A549 (cell line): ENCODE measurements at regions not wholly inside any gene's neighbourhood (a gene's known extent, or its start where the extent isn't known, plus 50 kb on each side); places are given as distances from the start of the nearest gene placed in this dataset.

Source experiments
- ATAC-seq, 2 experiments: fragments of 200-7000 bp in 1 of 2; fragments of >200 bp in 1 of 2; cut with Nextera tagmentation in 1 of 2; cut with Tn5 transposase in 1 of 2; 3 replicates each; pipeline versions ENCODE4 v1.8.0 to v1.9.1; 2018 to 2020; ENCODE audit warnings: mild to moderate bottlenecking in 1 of 2, moderate library complexity in 1 of 2
- CTCF ChIA-PET: fragments of 300-600 bp; sonication (Branson Sonifier 250); formaldehyde crosslinking; extraction: SDS; loops from one replicate; lab custom pipeline; 2021; ENCODE audit warnings: antibody characterized with exemption, inconsistent platforms; lab: Yijun Ruan, JAX
- POLR2A ChIA-PET: fragments of 350-600 bp; formaldehyde crosslinking; extraction: SDS; loops from one replicate; lab custom pipeline; 2021; ENCODE audit warnings: antibody characterized with exemption, inconsistent platforms; lab: Yijun Ruan, JAX
- DNase-seq, 2 experiments: peaks; one replicate each; pipeline versions ENCODE4 v3.0.0 to v3.0.0-alpha.2; 2011 to 2016; ENCODE audit warnings: low read depth in 1 of 2, low spot score in 1 of 2
- FAIRE-seq: peaks from 2 replicates; lab custom pipeline; 2011; peaks lifted over from hg19 to GRCh38; lab: Jason Lieb, UNC
- H3K27ac ChIP-seq, 2 experiments: fragments of >200 bp; sonication (Bioruptor Twin); formaldehyde crosslinking; 3 replicates each; pipeline ENCODE4 v1.5.1; 2016 to 2017
- H3K4me1 ChIP-seq: fragments of >200 bp; sonication (Bioruptor Twin); formaldehyde crosslinking; 3 replicates; pipeline ENCODE4 v1.6.1; 2016
- H3K4me2 ChIP-seq: fragments of >200 bp; sonication (Bioruptor Twin); formaldehyde crosslinking; 3 replicates; pipeline ENCODE4 v1.6.1; 2016
- H3K4me3 ChIP-seq: fragments of >200 bp; sonication (Bioruptor Twin); formaldehyde crosslinking; 3 replicates; pipeline ENCODE4 v1.5.1; 2016
- H3K9me3 ChIP-seq: fragments of >200 bp; sonication (Bioruptor Twin); formaldehyde crosslinking; 3 replicates; pipeline ENCODE4 v1.6.1; 2016
- CEBPB ChIP-seq, 2 experiments: fragments of >200 bp in 1 of 2; sonication (Bioruptor Twin) in 1 of 2; formaldehyde crosslinking in 1 of 2; IDR thresholded peaks; 2 replicates each; pipeline ENCODE4 v1.6.1; 2012 to 2016
- CHD4 ChIP-seq: fragments of 200-600 bp; sonication (generic); IDR thresholded peaks from 2 replicates; pipeline ENCODE4 v1.6.1; 2016; ENCODE audit warnings: antibody characterized with exemption, mild to moderate bottlenecking, borderline replicate concordance
- EHF ChIP-seq: fragments of 250-450 bp; sonication (Bioruptor Pico); IDR thresholded peaks from 2 replicates; pipeline ENCODE4 v1.5.0; 2020; ENCODE audit warnings: mild to moderate bottlenecking
- FOSB ChIP-seq: fragments of 250-450 bp; sonication (Bioruptor Pico); IDR thresholded peaks from 2 replicates; pipeline ENCODE4 v1.5.0; 2020; ENCODE audit warnings: mild to moderate bottlenecking, moderate library complexity
- FOSL2 ChIP-seq, 2 experiments: fragments of 450-650 bp in 1 of 2; fragments of >200 bp in 1 of 2; sonication (Bioruptor Twin) in 1 of 2; formaldehyde crosslinking; IDR thresholded peaks; 2 replicates each; pipeline versions ENCODE4 v1.5.0 to v1.6.1; 2016 to 2020; ENCODE audit warnings: mild to moderate bottlenecking in 1 of 2, moderate library complexity in 1 of 2
- FOXS1 ChIP-seq: fragments of 250-450 bp; sonication (Bioruptor Pico); IDR thresholded peaks from 2 replicates; pipeline ENCODE4 v1.5.0; 2020; ENCODE audit warnings: mild to moderate bottlenecking, moderate library complexity
- HDAC2 ChIP-seq: fragments of 200-600 bp; sonication (generic); IDR thresholded peaks from 2 replicates; pipeline ENCODE4 v1.6.1; 2016
- HOXB5 ChIP-seq: fragments of 250-450 bp; sonication (Bioruptor Pico); IDR thresholded peaks from 2 replicates; pipeline ENCODE4 v1.5.0; 2020; ENCODE audit warnings: mild to moderate bottlenecking, moderate library complexity
- JUNB ChIP-seq: fragments of >200 bp; sonication (Bioruptor Twin); formaldehyde crosslinking; IDR thresholded peaks from 2 replicates; pipeline ENCODE4 v1.6.1; 2016
- KDM1A ChIP-seq: fragments of 200-600 bp; sonication (generic); IDR thresholded peaks from 2 replicates; pipeline ENCODE4 v1.6.1; 2016; ENCODE audit warnings: low read depth, mild to moderate bottlenecking
- MAFK ChIP-seq: fragments of 450-650 bp; IDR thresholded peaks from 2 replicates; pipeline ENCODE4 v1.6.1; 2014; ENCODE audit not compliant: partially characterized antibody
- MAZ ChIP-seq: fragments of 150-350 bp; IDR thresholded peaks from 2 replicates; pipeline ENCODE4 v1.6.1; 2014; ENCODE audit warnings: antibody characterized with exemption, low read depth, low read length, borderline replicate concordance
- NR3C1 ChIP-seq: fragments of >200 bp; sonication (Bioruptor Twin); formaldehyde crosslinking; IDR thresholded peaks from 3 replicates; pipeline ENCODE4 v1.6.1; 2017
- POLR2A ChIP-seq: IDR thresholded peaks from 2 replicates; pipeline ENCODE4 v1.6.1; 2012; ENCODE audit warnings: mild to moderate bottlenecking, low read length
- RAD21 ChIP-seq, 2 experiments: fragments of >200 bp in 1 of 2; sonication (Bioruptor Twin) in 1 of 2; formaldehyde crosslinking in 1 of 2; IDR thresholded peaks in 1 of 2; conservative IDR thresholded peaks in 1 of 2; 2 replicates in 1 of 2; 3 replicates in 1 of 2; pipeline ENCODE4 v1.6.1; 2012 to 2018; ENCODE audit warnings: inconsistent platforms in 1 of 2
- RARB ChIP-seq: fragments of 250-450 bp; sonication (Bioruptor Pico); IDR thresholded peaks from 2 replicates; pipeline ENCODE4 v1.8.0; 2021; ENCODE audit warnings: mild to moderate bottlenecking, moderate library complexity
- RCOR1 ChIP-seq: fragments of 150-350 bp; IDR thresholded peaks from 2 replicates; pipeline ENCODE4 v1.6.1; 2014; ENCODE audit warnings: antibody characterized with exemption, low read length, low read depth
- SMC3 ChIP-seq: fragments of >200 bp; sonication (Bioruptor Twin); formaldehyde crosslinking; IDR thresholded peaks from 3 replicates; pipeline ENCODE4 v1.6.1; 2018; ENCODE audit warnings: inconsistent platforms
- TFCP2L1 ChIP-seq: fragments of 250-450 bp; sonication (Bioruptor Pico); IDR thresholded peaks from 2 replicates; pipeline ENCODE4 v1.5.0; 2021; ENCODE audit warnings: mild to moderate bottlenecking
- ZFP36 ChIP-seq: fragments of 450-650 bp; IDR thresholded peaks from 2 replicates; pipeline ENCODE4 v1.6.1; 2014; ENCODE audit warnings: borderline replicate concordance; ENCODE audit not compliant: partially characterized antibody
- WGBS: methylation state at CpG from one replicate; pipeline ENCODE4 v1.1.6; 2017; ENCODE audit errors: missing lambda C conversion rate; 5-methylcytosine and 5-hydroxymethylcytosine counted together
- TF ChIP-seq, protein P1 (sequence below): fragments of 200-600 bp; sonication (generic); IDR thresholded peaks from 2 replicates; pipeline ENCODE4 v1.6.1; 2016; ENCODE audit warnings: antibody characterized with exemption, mild to moderate bottlenecking, moderate library complexity
- TF ChIP-seq, protein P2 (sequence below): fragments of >200 bp; sonication (Bioruptor Twin); formaldehyde crosslinking; IDR thresholded peaks from 3 replicates; pipeline ENCODE4 v1.5.1; 2016
- TF ChIP-seq, protein P3 (sequence below): fragments of >200 bp; sonication (Bioruptor Twin); formaldehyde crosslinking; IDR thresholded peaks from 3 replicates; pipeline ENCODE4 v1.6.1; 2016
- TF ChIP-seq, protein P4 (sequence below): fragments of 250-450 bp; sonication (Bioruptor Pico); IDR thresholded peaks from 2 replicates; pipeline ENCODE4 v1.5.0; 2021; ENCODE audit warnings: mild to moderate bottlenecking, moderate library complexity, borderline replicate concordance
- TF ChIP-seq, protein P5 (sequence below): IDR thresholded peaks from 2 replicates; pipeline ENCODE4 v1.6.1; 2012

DNA sequence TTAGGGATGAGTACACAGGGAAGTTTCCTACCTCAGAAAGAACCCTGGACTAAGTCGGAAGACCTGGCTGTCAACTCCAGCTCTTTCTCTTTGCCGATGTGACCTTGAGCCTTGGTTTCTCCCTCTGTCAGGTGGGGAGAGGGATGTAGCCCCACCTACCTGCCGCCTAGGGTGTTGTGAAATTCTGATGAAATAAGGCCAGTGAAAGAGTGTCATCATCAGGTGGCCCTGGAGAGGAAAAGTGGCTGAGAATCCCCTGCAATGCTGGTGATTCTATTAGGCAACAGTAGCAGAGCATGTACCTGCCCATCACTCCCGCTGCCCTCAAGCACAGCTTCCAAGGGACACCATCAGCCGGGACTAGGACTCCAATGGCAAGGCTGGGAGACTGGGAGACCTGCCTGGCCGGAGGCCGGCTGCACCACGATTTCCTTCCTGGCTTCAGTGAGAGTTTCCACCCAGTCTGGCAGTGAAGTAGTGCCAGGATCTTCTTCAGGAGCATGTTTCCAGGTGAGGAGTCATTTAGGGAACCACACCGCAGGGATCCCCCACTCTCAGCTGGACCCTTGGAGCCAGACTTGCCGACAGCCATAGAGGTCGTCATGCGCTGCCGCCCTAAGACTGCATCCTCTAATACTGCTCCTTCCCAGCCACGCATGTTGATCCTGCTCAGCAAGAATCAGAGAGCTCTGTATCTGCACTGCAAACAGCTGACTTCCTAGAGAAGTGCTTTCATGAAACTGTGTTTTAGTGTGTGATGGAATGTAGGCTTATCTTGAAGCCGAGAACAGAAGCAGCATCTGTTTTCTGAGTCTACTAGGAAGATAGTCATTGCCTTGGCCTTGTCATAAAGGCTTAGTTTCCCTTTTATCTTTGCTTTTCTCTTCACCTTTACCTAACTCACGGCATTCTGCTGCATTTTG, 88.0 kb upstream of the F3 start:
- DNase-seq (no peak), FAIRE-seq (no peak), ATAC-seq (no peak)
- Histone ChIP-seq H3K4me1 (no peaks in the 10 kb centered on the region), H3K9me3 (no peaks in the 10 kb centered on the region), H3K4me2 (no peak overlapping the region), H3K4me3 (no peak overlapping the region), H3K27ac (no peak overlapping the region)
- ChIA-PET POLR2A (no interaction called here), CTCF (interaction anchor here (1.0 kb wide), 1 partner anchor 177 kb away, joined by 3 read pairs; no protein-coding TSS in a partner anchor)
- no peak for TF ChIP-seq NR3C1
- no peak for TF ChIP-seq JUNB
- TF ChIP-seq, protein P1, sequence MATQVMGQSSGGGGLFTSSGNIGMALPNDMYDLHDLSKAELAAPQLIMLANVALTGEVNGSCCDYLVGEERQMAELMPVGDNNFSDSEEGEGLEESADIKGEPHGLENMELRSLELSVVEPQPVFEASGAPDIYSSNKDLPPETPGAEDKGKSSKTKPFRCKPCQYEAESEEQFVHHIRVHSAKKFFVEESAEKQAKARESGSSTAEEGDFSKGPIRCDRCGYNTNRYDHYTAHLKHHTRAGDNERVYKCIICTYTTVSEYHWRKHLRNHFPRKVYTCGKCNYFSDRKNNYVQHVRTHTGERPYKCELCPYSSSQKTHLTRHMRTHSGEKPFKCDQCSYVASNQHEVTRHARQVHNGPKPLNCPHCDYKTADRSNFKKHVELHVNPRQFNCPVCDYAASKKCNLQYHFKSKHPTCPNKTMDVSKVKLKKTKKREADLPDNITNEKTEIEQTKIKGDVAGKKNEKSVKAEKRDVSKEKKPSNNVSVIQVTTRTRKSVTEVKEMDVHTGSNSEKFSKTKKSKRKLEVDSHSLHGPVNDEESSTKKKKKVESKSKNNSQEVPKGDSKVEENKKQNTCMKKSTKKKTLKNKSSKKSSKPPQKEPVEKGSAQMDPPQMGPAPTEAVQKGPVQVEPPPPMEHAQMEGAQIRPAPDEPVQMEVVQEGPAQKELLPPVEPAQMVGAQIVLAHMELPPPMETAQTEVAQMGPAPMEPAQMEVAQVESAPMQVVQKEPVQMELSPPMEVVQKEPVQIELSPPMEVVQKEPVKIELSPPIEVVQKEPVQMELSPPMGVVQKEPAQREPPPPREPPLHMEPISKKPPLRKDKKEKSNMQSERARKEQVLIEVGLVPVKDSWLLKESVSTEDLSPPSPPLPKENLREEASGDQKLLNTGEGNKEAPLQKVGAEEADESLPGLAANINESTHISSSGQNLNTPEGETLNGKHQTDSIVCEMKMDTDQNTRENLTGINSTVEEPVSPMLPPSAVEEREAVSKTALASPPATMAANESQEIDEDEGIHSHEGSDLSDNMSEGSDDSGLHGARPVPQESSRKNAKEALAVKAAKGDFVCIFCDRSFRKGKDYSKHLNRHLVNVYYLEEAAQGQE, result no peak
- TF ChIP-seq MAFK, result no peak
- TF ChIP-seq FOXS1, result no peak
- no peak for TF ChIP-seq FOSB (CRISPR knock-in tag)
- TF ChIP-seq FOSL2 (IDR thresholded peaks at IDR 0.05), result no peak
- no peak for TF ChIP-seq FOSL2 (CRISPR knock-in tag; IDR thresholded peaks at IDR 0.05)
- TF ChIP-seq, protein P2, sequence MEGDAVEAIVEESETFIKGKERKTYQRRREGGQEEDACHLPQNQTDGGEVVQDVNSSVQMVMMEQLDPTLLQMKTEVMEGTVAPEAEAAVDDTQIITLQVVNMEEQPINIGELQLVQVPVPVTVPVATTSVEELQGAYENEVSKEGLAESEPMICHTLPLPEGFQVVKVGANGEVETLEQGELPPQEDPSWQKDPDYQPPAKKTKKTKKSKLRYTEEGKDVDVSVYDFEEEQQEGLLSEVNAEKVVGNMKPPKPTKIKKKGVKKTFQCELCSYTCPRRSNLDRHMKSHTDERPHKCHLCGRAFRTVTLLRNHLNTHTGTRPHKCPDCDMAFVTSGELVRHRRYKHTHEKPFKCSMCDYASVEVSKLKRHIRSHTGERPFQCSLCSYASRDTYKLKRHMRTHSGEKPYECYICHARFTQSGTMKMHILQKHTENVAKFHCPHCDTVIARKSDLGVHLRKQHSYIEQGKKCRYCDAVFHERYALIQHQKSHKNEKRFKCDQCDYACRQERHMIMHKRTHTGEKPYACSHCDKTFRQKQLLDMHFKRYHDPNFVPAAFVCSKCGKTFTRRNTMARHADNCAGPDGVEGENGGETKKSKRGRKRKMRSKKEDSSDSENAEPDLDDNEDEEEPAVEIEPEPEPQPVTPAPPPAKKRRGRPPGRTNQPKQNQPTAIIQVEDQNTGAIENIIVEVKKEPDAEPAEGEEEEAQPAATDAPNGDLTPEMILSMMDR, result no peak
- no peak for TF ChIP-seq EHF (CRISPR knock-in tag)
- no peak for TF ChIP-seq CEBPB (IDR thresholded peaks at IDR 0.05)
- TF ChIP-seq RCOR1, result no peak
- TF ChIP-seq, protein P3, sequence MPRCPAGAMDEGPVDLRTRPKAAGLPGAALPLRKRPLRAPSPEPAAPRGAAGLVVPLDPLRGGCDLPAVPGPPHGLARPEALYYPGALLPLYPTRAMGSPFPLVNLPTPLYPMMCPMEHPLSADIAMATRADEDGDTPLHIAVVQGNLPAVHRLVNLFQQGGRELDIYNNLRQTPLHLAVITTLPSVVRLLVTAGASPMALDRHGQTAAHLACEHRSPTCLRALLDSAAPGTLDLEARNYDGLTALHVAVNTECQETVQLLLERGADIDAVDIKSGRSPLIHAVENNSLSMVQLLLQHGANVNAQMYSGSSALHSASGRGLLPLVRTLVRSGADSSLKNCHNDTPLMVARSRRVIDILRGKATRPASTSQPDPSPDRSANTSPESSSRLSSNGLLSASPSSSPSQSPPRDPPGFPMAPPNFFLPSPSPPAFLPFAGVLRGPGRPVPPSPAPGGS, result no peak
- TF ChIP-seq RARB (CRISPR knock-in tag), result no peak
- TF ChIP-seq HDAC2, result no peak
- TF ChIP-seq POLR2A, result no peak
- TF ChIP-seq, protein P4, sequence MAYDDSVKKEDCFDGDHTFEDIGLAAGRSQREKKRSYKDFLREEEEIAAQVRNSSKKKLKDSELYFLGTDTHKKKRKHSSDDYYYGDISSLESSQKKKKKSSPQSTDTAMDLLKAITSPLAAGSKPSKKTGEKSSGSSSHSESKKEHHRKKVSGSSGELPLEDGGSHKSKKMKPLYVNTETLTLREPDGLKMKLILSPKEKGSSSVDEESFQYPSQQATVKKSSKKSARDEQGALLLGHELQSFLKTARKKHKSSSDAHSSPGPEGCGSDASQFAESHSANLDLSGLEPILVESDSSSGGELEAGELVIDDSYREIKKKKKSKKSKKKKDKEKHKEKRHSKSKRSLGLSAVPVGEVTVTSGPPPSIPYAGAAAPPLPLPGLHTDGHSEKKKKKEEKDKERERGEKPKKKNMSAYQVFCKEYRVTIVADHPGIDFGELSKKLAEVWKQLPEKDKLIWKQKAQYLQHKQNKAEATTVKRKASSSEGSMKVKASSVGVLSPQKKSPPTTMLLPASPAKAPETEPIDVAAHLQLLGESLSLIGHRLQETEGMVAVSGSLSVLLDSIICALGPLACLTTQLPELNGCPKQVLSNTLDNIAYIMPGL (CRISPR knock-in tag), result no peak
- WGBS, result 89% methylated on average over 14 of the region's 16 CpGs

DNA sequence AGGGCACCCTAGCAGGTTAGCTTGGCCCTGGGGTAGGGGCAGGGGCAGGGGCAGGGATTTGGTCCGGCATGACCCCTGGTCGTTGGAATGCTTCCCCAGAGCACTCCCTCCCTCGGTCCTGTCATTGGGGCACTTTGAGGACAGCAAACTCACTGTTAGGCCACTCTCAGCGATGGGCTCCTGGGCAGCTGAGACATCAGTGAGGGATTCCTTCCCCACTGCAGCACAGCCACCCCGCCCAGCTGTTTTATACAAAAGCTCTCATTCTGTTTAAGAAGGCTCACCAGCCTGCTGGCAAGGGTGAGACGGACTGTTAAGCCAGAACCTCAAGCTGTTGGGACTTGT, 86.9 kb upstream of the F3 start:
- Histone ChIP-seq H3K27ac (no peak overlapping the region), H3K4me1 (no peaks in the 10 kb centered on the region)
- ATAC-seq (no peak), DNase-seq (no peak)
- 64% methylated on average over 3 of the region's 6 CpGs for WGBS
- CTCF ChIA-PET, result no interaction called here
- TF ChIP-seq CHD4, result no peak
- TF ChIP-seq, protein P5, sequence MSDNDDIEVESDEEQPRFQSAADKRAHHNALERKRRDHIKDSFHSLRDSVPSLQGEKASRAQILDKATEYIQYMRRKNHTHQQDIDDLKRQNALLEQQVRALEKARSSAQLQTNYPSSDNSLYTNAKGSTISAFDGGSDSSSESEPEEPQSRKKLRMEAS, result no peak
- TF ChIP-seq CEBPB (IDR thresholded peaks at IDR 0.05), result no peak
- no peak for TF ChIP-seq HOXB5 (CRISPR knock-in tag)
- no peak for TF ChIP-seq RAD21 (conservative IDR thresholded peaks at IDR 0.05 in 1 of 2, IDR thresholded peaks at IDR 0.05 in 1 of 2)
- no peak for TF ChIP-seq SMC3
- TF ChIP-seq KDM1A, result no peak
- TF ChIP-seq POLR2A, result no peak
- no peak for TF ChIP-seq ZFP36
- TF ChIP-seq EHF (CRISPR knock-in tag), result no peak
- TF ChIP-seq MAZ, result no peak
- TF ChIP-seq TFCP2L1 (CRISPR knock-in tag), result no peak
- TF ChIP-seq, all 56 proteins: peak for 0
- no peak overlapping the region for H3K4me3 ChIP-seq
- POLR2A ChIA-PET, result no interaction called here
- no peaks in the 10 kb centered on the region for H3K9me3 ChIP-seq
- FAIRE-seq, result no peak
- no peak overlapping the region for H3K4me2 ChIP-seq
